ENCODE measurements at regions not wholly inside any gene's neighbourhood (a gene's known extent, or its start where the extent isn't known, plus 50 kb on each side); places are given as distances from the start of the nearest gene placed in this dataset.

DNA sequence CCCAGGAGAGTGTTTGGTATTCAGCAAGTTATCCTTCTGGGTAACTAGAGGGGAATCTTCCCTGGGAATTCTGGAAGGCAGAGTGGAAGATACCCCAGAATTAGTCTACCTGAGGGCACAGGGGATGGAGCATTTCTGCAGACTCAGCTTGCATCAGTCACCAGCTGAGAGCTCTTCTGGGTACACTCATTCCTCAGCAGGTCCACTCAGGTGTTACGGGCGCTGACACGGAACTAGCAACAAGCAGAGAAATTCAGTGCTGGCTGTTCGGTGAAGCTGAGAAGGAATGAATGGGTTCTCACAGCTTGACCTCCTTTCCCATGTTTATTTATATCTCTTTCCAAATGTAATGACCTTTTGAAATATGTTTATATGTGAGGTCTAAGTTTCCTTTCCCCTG is 106.0 kb upstream of the PNPLA4 start:
- no peak overlapping the region for H3K4me3 ChIP-seq (replicated peaks; ENCODE audit: low read depth, low read length)
- no peak for DNase-seq (ENCODE audit: extremely low read depth, low read depth)
- TF ChIP-seq, protein P1, sequence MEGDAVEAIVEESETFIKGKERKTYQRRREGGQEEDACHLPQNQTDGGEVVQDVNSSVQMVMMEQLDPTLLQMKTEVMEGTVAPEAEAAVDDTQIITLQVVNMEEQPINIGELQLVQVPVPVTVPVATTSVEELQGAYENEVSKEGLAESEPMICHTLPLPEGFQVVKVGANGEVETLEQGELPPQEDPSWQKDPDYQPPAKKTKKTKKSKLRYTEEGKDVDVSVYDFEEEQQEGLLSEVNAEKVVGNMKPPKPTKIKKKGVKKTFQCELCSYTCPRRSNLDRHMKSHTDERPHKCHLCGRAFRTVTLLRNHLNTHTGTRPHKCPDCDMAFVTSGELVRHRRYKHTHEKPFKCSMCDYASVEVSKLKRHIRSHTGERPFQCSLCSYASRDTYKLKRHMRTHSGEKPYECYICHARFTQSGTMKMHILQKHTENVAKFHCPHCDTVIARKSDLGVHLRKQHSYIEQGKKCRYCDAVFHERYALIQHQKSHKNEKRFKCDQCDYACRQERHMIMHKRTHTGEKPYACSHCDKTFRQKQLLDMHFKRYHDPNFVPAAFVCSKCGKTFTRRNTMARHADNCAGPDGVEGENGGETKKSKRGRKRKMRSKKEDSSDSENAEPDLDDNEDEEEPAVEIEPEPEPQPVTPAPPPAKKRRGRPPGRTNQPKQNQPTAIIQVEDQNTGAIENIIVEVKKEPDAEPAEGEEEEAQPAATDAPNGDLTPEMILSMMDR (IDR thresholded peaks at IDR 0.05; ENCODE audit: low read depth, low read length, missing control alignments), result no peak

DNA sequence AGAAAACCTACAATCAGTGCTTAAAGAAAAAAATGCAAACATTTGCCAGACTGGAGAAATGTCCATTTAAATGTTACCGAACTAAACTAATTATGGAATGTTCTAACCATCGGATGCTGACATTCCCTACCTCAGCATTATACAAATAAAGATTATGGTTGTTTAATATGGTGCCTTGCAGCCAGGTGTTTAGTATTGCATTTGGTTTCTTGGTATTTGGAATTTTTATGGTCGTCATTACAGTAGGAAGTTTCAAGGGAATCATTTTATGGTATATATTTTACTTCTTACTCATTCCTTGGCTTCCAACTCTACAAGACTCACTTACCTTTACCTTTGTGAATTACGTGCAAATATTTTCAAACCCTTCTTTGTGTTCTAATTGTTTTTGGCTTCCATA is 103.1 kb upstream of the PNPLA4 start:
- TF ChIP-seq, protein P1 (IDR thresholded peaks at IDR 0.05; ENCODE audit: low read depth, low read length, missing control alignments), result no peak
- no peak for DNase-seq (ENCODE audit: extremely low read depth, low read depth)
- H3K4me3 ChIP-seq (replicated peaks; ENCODE audit: low read depth, low read length), result no peak overlapping the region

DNA sequence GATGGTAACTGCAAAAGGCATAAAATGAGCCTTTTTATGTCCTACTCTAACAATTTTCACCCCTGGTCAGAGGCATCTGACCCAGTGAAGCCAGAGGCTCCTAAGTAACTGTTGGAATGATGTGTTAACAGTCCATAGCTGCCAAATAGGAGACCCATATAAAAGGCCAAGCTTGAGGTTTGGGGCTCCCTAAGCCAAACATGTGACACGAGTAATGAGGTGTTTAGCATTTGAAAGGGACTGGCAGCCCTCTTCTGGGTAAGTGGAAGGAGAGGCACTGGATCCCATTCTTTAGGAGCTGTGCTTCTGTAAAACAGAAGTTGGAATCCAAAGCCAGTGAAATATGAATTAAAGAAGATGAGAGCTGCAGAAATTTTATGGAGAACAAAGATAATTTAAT is 100.6 kb upstream of the PNPLA4 start:
- DNase-seq (ENCODE audit: extremely low read depth, low read depth), result no peak
- TF ChIP-seq, protein P1 (IDR thresholded peaks at IDR 0.05; ENCODE audit: low read depth, low read length, missing control alignments), result no peak
- H3K4me3 ChIP-seq (replicated peaks; ENCODE audit: low read depth, low read length), result no peak overlapping the region

GRCh38 chrX:8025705-8026104 is 98.5 kb upstream of the PNPLA4 start:
- H3K4me3 ChIP-seq (replicated peaks; ENCODE audit: low read depth, low read length), result no peak overlapping the region
- DNase-seq (ENCODE audit: extremely low read depth, low read depth), result no peak
- TF ChIP-seq, protein P1 (IDR thresholded peaks at IDR 0.05; ENCODE audit: low read depth, low read length, missing control alignments), result no peak

GRCh38 chrX:8018934-8019333 is 91.7 kb upstream of the PNPLA4 start:
- DNase-seq (ENCODE audit: extremely low read depth, low read depth), result no peak
- H3K4me3 ChIP-seq (replicated peaks; ENCODE audit: low read depth, low read length), result no peak overlapping the region
- TF ChIP-seq, protein P1 (IDR thresholded peaks at IDR 0.05; ENCODE audit: low read depth, low read length, missing control alignments), result no peak

DNA sequence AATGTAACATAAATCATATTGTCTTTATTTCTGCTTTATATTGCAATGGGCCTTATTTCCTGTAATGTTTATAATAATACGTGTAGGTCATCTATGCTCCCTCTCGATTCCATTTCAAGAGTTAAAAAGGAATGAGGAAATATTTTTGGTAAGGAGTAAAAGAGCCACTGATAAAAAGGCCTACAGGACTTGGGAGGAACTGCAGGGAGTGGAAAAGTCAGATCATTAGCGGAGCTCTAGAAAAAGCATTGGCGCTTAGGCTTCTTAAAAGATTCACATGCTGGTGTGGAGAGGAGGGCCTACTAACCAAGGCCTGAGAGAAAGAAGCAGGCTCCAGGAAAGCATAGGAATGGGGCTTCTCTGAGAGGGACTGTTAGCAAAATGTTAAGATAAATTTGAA is 82.9 kb upstream of the PNPLA4 start:
- TF ChIP-seq, protein P1 (IDR thresholded peaks at IDR 0.05; ENCODE audit: low read depth, low read length, missing control alignments), result no peak
- DNase-seq (ENCODE audit: extremely low read depth, low read depth), result no peak
- no peak overlapping the region for H3K4me3 ChIP-seq (replicated peaks; ENCODE audit: low read depth, low read length)

DNA sequence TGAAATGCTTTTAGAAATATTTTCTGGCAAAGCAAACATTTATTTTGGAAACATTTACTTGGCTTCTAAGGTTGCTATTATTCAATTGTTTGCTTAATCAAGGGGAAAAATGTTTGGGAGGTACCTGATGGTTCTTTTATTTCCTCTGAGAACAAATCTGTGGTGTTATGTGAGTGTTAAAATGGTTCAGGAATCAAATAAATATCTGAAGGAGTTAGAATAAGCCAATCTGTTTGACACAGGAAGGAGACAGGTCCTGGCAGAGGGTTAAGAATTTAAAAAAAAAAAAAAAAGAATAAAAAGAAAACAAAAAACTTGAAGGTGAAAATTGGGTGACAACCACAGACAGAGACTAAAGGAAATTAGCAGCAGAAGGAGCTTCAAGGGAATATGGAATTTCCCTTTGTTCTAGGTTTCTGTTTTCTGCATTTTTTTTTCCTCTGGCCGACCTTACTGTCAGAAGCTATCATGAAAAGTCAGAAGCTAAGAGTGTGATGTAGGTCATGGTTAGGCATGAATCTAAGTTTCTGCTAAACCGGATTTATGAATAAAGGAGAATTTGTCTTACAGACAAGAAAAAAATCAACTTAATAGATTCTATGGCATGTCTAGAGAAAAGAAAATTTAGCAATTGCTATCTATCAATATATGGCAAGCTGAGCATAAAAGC is 78.6 kb upstream of the PNPLA4 start:
- TF ChIP-seq, protein P1 (IDR thresholded peaks at IDR 0.05; ENCODE audit: low read depth, low read length, missing control alignments), result no peak
- H3K4me3 ChIP-seq (replicated peaks; ENCODE audit: low read depth, low read length), result no peak overlapping the region
- DNase-seq (ENCODE audit: extremely low read depth, low read depth), result no peak

Measured in HFF-Myc (cell line).